ENCODE measurements at regions not wholly inside any gene's neighbourhood (a gene's known extent, or its start where the extent isn't known, plus 50 kb on each side); places are given as distances from the start of the nearest gene placed in this dataset.

- no peak for TF ChIP-seq CTCF (IDR thresholded peaks at IDR 0.05)
- TF ChIP-seq POLR2A (IDR thresholded peaks at IDR 0.05), result no peak
- DNase-seq (ENCODE audit: low spot score in 2 of 2), result no peak
- intact Hi-C loops (cut with DNase I; ENCODE audit: low total_unique reads), result no loop called here
- H3K4me3 ChIP-seq (ENCODE audit: low read depth, poor library complexity, severe bottlenecking), result no peak overlapping the region
- WGBS, 2 donors, result 76 to 79% methylated on average over 11 of the region's 11 CpGs
Observed at GRCh38 chr4:78689700-78690323, 86.3 kb upstream of the BMP2K start.

GRCh38 chr4:78691334-78691754, 84.8 kb upstream of the BMP2K start:
- TF ChIP-seq CTCF (IDR thresholded peaks at IDR 0.05) (no peak), POLR2A (IDR thresholded peaks at IDR 0.05) (no peak)
- WGBS, 2 donors, result 76 to 88% methylated on average over 2 of the region's 2 CpGs
- DNase-seq (ENCODE audit: low spot score in 2 of 2), result no peak
- intact Hi-C loops (cut with DNase I; ENCODE audit: low total_unique reads), result no loop called here
- no peak overlapping the region for H3K4me3 ChIP-seq (ENCODE audit: low read depth, poor library complexity, severe bottlenecking)

- WGBS, 2 donors, result 39 to 42% methylated on average over 4 of the region's 4 CpGs
- intact Hi-C loops (cut with DNase I; ENCODE audit: low total_unique reads), result no loop called here
- peak in 1 of 2 donors; percentile 16 for DNase-seq (ENCODE audit: low spot score in 2 of 2)
- TF ChIP-seq POLR2A (IDR thresholded peaks at IDR 0.05) (no peak), CTCF (IDR thresholded peaks at IDR 0.05) (no peak)
- no peak overlapping the region for H3K4me3 ChIP-seq (ENCODE audit: low read depth, poor library complexity, severe bottlenecking)
Observed at GRCh38 chr4:78691971-78692821, 84.0 kb upstream of the BMP2K start.

GRCh38 chr4:78692822-78693170, 83.4 kb upstream of the BMP2K start:
- peak in 1 of 2 donors; percentile 19 for DNase-seq (ENCODE audit: low spot score in 2 of 2)
- WGBS, 2 donors, result 48 to 65% methylated on average over 4 of the region's 4 CpGs
- no peak overlapping the region for H3K4me3 ChIP-seq (ENCODE audit: low read depth, poor library complexity, severe bottlenecking)
- intact Hi-C loops (cut with DNase I; ENCODE audit: low total_unique reads), result no loop called here
- TF ChIP-seq CTCF (IDR thresholded peaks at IDR 0.05) (no peak), POLR2A (IDR thresholded peaks at IDR 0.05) (no peak)

GRCh38 chr4:78693777-78694456, 82.2 kb upstream of the BMP2K start:
- intact Hi-C loops (cut with DNase I; ENCODE audit: low total_unique reads), result no loop called here
- H3K4me3 ChIP-seq (ENCODE audit: low read depth, poor library complexity, severe bottlenecking), result no peak overlapping the region
- WGBS, 2 donors, result 56 to 62% methylated on average over 2 of the region's 2 CpGs
- no peak for DNase-seq (ENCODE audit: low spot score in 2 of 2)
- TF ChIP-seq CTCF (IDR thresholded peaks at IDR 0.05), result no peak
- no peak for TF ChIP-seq POLR2A (IDR thresholded peaks at IDR 0.05)
